Lung (tissue), 11 donors: ENCODE measurements at regions not wholly inside any gene's neighbourhood (a gene's known extent, or its start where the extent isn't known, plus 50 kb on each side); places are given as distances from the start of the nearest gene placed in this dataset.
"Not testable (repeated sequence)": the region's sequence is repeated elsewhere in the genome, so short reads cannot be mapped to it uniquely, and the experiment has no call there.

Experiments
- ATAC-seq: fragments of 200-7000 bp; cut with Tn5 transposase; one replicate; pipeline ENCODE4 v1.9.1; 2020; ENCODE audit warnings: moderate number of reproducible peaks; ENCODE audit not compliant: insufficient read depth, low FRiP score
- DNase-seq, 3 donors: peaks; one replicate each; pipeline ENCODE4 v3.0.0-alpha.2; 2013 to 2017
- H3K27ac ChIP-seq, 2 donors: one replicate each; pipeline ENCODE4 v1.5.1; 2013; ENCODE audit warnings: mild to moderate bottlenecking in 2 of 2, moderate library complexity in 2 of 2, control low read depth in 1 of 2, inconsistent platforms in 1 of 2, low read depth in 1 of 2, low read length in 1 of 2
- H3K27me3 ChIP-seq, 3 donors: one replicate each; pipeline ENCODE4 v1.5.1; 2013; ENCODE audit warnings: low read length in 2 of 3; ENCODE audit not compliant: control insufficient read depth in 3 of 3, insufficient read depth in 3 of 3
- H3K36me3 ChIP-seq, 4 donors: one replicate each; pipeline ENCODE4 v1.5.1; 2013; ENCODE audit warnings: low read length in 4 of 4, mild to moderate bottlenecking in 1 of 4, moderate library complexity in 1 of 4; ENCODE audit not compliant: control insufficient read depth in 4 of 4, insufficient read depth in 4 of 4
- H3K4me1 ChIP-seq, 5 donors: one replicate each; pipeline ENCODE4 v1.5.1; 2013; ENCODE audit warnings: low read length in 5 of 5, mild to moderate bottlenecking in 2 of 5, moderate library complexity in 1 of 5; ENCODE audit not compliant: control insufficient read depth in 5 of 5, insufficient read depth in 5 of 5
- H3K4me3 ChIP-seq: one replicate; pipeline ENCODE4 v1.5.1; 2013; ENCODE audit warnings: mild to moderate bottlenecking, control low read depth, moderate library complexity
- H3K9ac ChIP-seq, 2 donors: one replicate each; pipeline ENCODE4 v1.5.1; 2013; ENCODE audit warnings: low read length in 2 of 2, control low read depth in 1 of 2; ENCODE audit not compliant: insufficient read depth in 1 of 2
- H3K9me3 ChIP-seq, 4 donors: one replicate each; pipeline ENCODE4 v1.5.1; 2013; ENCODE audit warnings: low read length in 3 of 4, mild to moderate bottlenecking in 1 of 4, moderate library complexity in 1 of 4; ENCODE audit not compliant: control insufficient read depth in 4 of 4, insufficient read depth in 3 of 4
- CTCF ChIP-seq: IDR thresholded peaks from 2 replicates; pipeline ENCODE4 v1.5.1; 2012; ENCODE audit warnings: mild to moderate bottlenecking; ENCODE audit errors: control extremely low read depth, extremely low read depth
- WGBS, 2 donors: extraction: QIAGEN DNeasy Blood & Tissue Kit; methylation state at CpG; one replicate each; pipeline ENCODE4 v1.1.7; 2013; 5-methylcytosine and 5-hydroxymethylcytosine counted together
- donor health status: control.
- donor health status: control.
- donor health status: Bipolar disorder and iron deficiency.
- donor health status: healthy.
- donor health status: DM: yes; HTN: yes; CAD: no.

- Histone ChIP-seq H3K27ac (no peak overlapping the region), H3K27me3 (peaks cover 0 to 11% (median 7%) of the 10 kb centered on the region in 3 donors), H3K36me3 (no peaks in the 10 kb centered on the region), H3K4me1 (no peaks in the 10 kb centered on the region), H3K9me3 (no peaks in the 10 kb centered on the region), H3K4me3 (no peak overlapping the region), H3K9ac (no peak overlapping the region)
- TF ChIP-seq CTCF: no peak
- 77 to 85% methylated on average over 10 of the region's 10 CpGs for WGBS, 2 donors
- no peak for DNase-seq
- no peak for ATAC-seq
Observed at GRCh38 chr17:36848008-36848902, 89.0 kb upstream of the LHX1 start.

GRCh38 chr17:36849020-36849419 is 88.3 kb upstream of the LHX1 start:
- 93 to 96% methylated on average over 9 of the region's 9 CpGs for WGBS, 2 donors
- not testable (repeated sequence) for H3K4me1 ChIP-seq, DNase-seq, H3K9ac ChIP-seq, ATAC-seq, H3K36me3 ChIP-seq, H3K9me3 ChIP-seq, H3K27ac ChIP-seq, H3K4me3 ChIP-seq
- H3K27me3 ChIP-seq: peaks cover 0 to 11% (median 7%) of the 10 kb centered on the region in 3 donors

- no peak overlapping the region for H3K27ac ChIP-seq
- H3K9ac ChIP-seq: no peak overlapping the region
- 46 to 57% methylated on average over 9 of the region's 9 CpGs for WGBS, 2 donors
- ATAC-seq (no peak), DNase-seq (no peak)
- no peaks in the 10 kb centered on the region for H3K36me3 ChIP-seq
- no peaks in the 10 kb centered on the region for H3K4me1 ChIP-seq
- peaks cover 0 to 7% (median 2%) of the 10 kb centered on the region in 3 donors for H3K27me3 ChIP-seq
- no peaks in the 10 kb centered on the region for H3K9me3 ChIP-seq
- no peak overlapping the region for H3K4me3 ChIP-seq
- TF ChIP-seq CTCF: no peak
Observed at GRCh38 chr17:36849871-36850348, 87.4 kb upstream of the LHX1 start.

GRCh38 chr17:36850790-36851189 is 86.5 kb upstream of the LHX1 start:
- Histone ChIP-seq H3K27me3 (peaks cover 0 to 3% (median 2%) of the 10 kb centered on the region in 3 donors), H3K9me3 (peaks cover 0 to 5% (median 0%) of the 10 kb centered on the region in 4 donors), H3K9ac (no peak overlapping the region), H3K27ac (no peak overlapping the region), H3K36me3 (no peaks in the 10 kb centered on the region), H3K4me1 (no peaks in the 10 kb centered on the region), H3K4me3 (no peak overlapping the region)
- 82 to 85% methylated on average over 5 of the region's 5 CpGs for WGBS, 2 donors
- no peak for ATAC-seq
- no peak for TF ChIP-seq CTCF
- no peak for DNase-seq
